SIG-M5 treated with dmso at 0.1 percent for 504 hours (cell line): ENCODE measurements at regions not wholly inside any gene's neighbourhood (a gene's known extent, or its start where the extent isn't known, plus 50 kb on each side); places are given as distances from the start of the nearest gene placed in this dataset.
"Not testable (repeated sequence)": the region's sequence is repeated elsewhere in the genome, so short reads cannot be mapped to it uniquely, and the experiment has no call there.

Experiments used
- DNase-seq: peaks from one replicate; lab custom pipeline; 2025; ENCODE audit not compliant: unreplicated experiment; lab: John Stamatoyannopoulos, UW

GRCh38 chr1:55448261-55448660, 233.1 kb upstream of the USP24 start:
- no peak for DNase-seq

GRCh38 chr1:55447488-55447887, 232.3 kb upstream of the USP24 start:
- DNase-seq = peak; percentile 11

- no peak for DNase-seq
Measured at GRCh38 chr1:55446351-55446750, 231.2 kb upstream of the USP24 start.

GRCh38 chr1:55445416-55445815, 230.3 kb upstream of the USP24 start:
- no peak for DNase-seq

GRCh38 chr1:55444667-55445066, 229.5 kb upstream of the USP24 start:
- DNase-seq = no peak

GRCh38 chr1:55443175-55443915, 228.2 kb upstream of the USP24 start:
- DNase-seq = no peak

GRCh38 chr1:55441489-55441888, 226.3 kb upstream of the USP24 start:
- no peak for DNase-seq

GRCh38 chr1:55437692-55438091, 222.5 kb upstream of the USP24 start:
- no peak for DNase-seq

- DNase-seq = not testable (repeated sequence)
Measured at GRCh38 chr1:55430720-55431119, 215.6 kb upstream of the USP24 start.

GRCh38 chr1:55430206-55430605, 215.0 kb upstream of the USP24 start:
- not testable (repeated sequence) for DNase-seq

- peak; percentile 58 for DNase-seq
Measured at GRCh38 chr1:55428944-55429931, 214.1 kb upstream of the USP24 start.

- no peak for DNase-seq
Measured at GRCh38 chr1:55428231-55428630, 213.1 kb upstream of the USP24 start.

GRCh38 chr1:55427606-55428005, 212.4 kb upstream of the USP24 start:
- DNase-seq = no peak

GRCh38 chr1:55426619-55427018, 211.5 kb upstream of the USP24 start:
- no peak for DNase-seq

- no peak for DNase-seq
Measured at GRCh38 chr1:55426156-55426555, 211.0 kb upstream of the USP24 start.

GRCh38 chr1:55425310-55425930, 210.3 kb upstream of the USP24 start:
- no peak for DNase-seq

GRCh38 chr1:55423376-55423775, 208.2 kb upstream of the USP24 start:
- DNase-seq = no peak

- no peak for DNase-seq
Measured at GRCh38 chr1:55420929-55421716, 206.0 kb upstream of the USP24 start.

GRCh38 chr1:55420026-55420425, 204.9 kb upstream of the USP24 start:
- DNase-seq = no peak

GRCh38 chr1:55418208-55419000, 203.2 kb upstream of the USP24 start:
- no peak for DNase-seq
